ENCODE measurements at regions not wholly inside any gene's neighbourhood (a gene's known extent, or its start where the extent isn't known, plus 50 kb on each side); places are given as distances from the start of the nearest gene placed in this dataset.

GRCh38 chr17:79242873-79243602 lies 168.4 kb downstream of the ENGASE start:
- Histone ChIP-seq H4K20me1 (ENCODE audit: insufficient read depth, low read length) (no peaks in the 10 kb centered on the region; the same call in none of the 2 replicates), H3K36me3 (ENCODE audit: insufficient read depth, low read length) (no peaks in the 10 kb centered on the region), H3K4me1 (ENCODE audit: insufficient read depth, low read length) (no peaks in the 10 kb centered on the region), H3K4me3 (ENCODE audit: low read depth in 1 of 2, low read length in 2 of 2) (no peak overlapping the region), H3K9ac (ENCODE audit: low read depth, low read length) (no peak overlapping the region), H3K79me2 (ENCODE audit: insufficient read depth, low read length) (no peaks in the 10 kb centered on the region), H3K27ac (ENCODE audit: low read length) (no peak overlapping the region), H2AFZ (ENCODE audit: low read depth, low read length) (no peak overlapping the region), H3K27me3 (ENCODE audit: insufficient read depth, low read length, poor library complexity) (peaks cover 4% of the 10 kb centered on the region), H3K9me3 (ENCODE audit: insufficient read depth, low read length, severe bottlenecking) (no peaks in the 10 kb centered on the region), H3K4me2 (ENCODE audit: insufficient read depth, low read length) (no peak overlapping the region)
- TF ChIP-seq EZH2 (IDR thresholded peaks at IDR 0.05; ENCODE audit: borderline replicate concordance, low read depth, low read length, severe bottlenecking) (no peak), CTCF (IDR thresholded peaks at IDR 0.05; ENCODE audit: borderline replicate concordance, extremely low read depth, low read length, poor library complexity, severe bottlenecking) (no peak)
- no peak for DNase-seq
- ATAC-seq (ENCODE audit: insufficient read depth, low read depth), result no peak

- Histone ChIP-seq H2AFZ (ENCODE audit: low read depth, low read length) (no peak overlapping the region), H3K9me3 (ENCODE audit: insufficient read depth, low read length, severe bottlenecking) (no peaks in the 10 kb centered on the region), H3K9ac (ENCODE audit: low read depth, low read length) (no peak overlapping the region), H3K4me1 (ENCODE audit: insufficient read depth, low read length) (no peaks in the 10 kb centered on the region), H3K79me2 (ENCODE audit: insufficient read depth, low read length) (no peaks in the 10 kb centered on the region), H4K20me1 (ENCODE audit: insufficient read depth, low read length) (no peaks in the 10 kb centered on the region; the same call in none of the 2 replicates), H3K4me2 (ENCODE audit: insufficient read depth, low read length) (no peak overlapping the region), H3K36me3 (ENCODE audit: insufficient read depth, low read length) (no peaks in the 10 kb centered on the region), H3K27me3 (ENCODE audit: insufficient read depth, low read length, poor library complexity) (peaks cover 4% of the 10 kb centered on the region), H3K4me3 (ENCODE audit: low read depth in 1 of 2, low read length in 2 of 2) (no peak overlapping the region), H3K27ac (ENCODE audit: low read length) (no peak overlapping the region)
- no peak for TF ChIP-seq CTCF (IDR thresholded peaks at IDR 0.05; ENCODE audit: borderline replicate concordance, extremely low read depth, low read length, poor library complexity, severe bottlenecking)
- no peak for TF ChIP-seq EZH2 (IDR thresholded peaks at IDR 0.05; ENCODE audit: borderline replicate concordance, low read depth, low read length, severe bottlenecking)
- ATAC-seq (ENCODE audit: insufficient read depth, low read depth) (no peak), DNase-seq (no peak)
Measured at GRCh38 chr17:79242393-79242792, 167.8 kb downstream of the ENGASE start.

DNA sequence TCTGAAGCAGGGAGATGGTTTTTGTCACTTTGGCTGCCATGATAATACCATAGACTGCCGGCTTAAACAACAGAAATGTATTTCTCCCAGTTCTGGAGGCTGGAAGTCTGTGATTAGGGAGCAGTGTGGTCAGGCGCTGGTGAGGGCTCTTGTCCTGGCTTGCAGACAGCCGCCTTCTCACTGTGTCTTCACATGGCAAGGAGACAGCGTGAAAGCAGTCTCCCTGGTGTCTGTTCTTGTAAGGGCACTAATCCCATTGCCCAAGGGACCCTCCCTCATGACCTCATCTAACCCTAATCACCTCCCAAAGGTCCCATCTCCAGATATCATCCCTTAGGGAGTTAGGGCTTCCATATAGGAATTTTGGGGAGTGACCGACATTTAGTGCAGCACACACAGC lies 167.0 kb downstream of the ENGASE start:
- ATAC-seq (ENCODE audit: insufficient read depth, low read depth) (no peak), DNase-seq (no peak)
- Histone ChIP-seq H3K4me1 (ENCODE audit: insufficient read depth, low read length) (no peaks in the 10 kb centered on the region), H3K27ac (ENCODE audit: low read length) (no peak overlapping the region), H3K4me2 (ENCODE audit: insufficient read depth, low read length) (no peak overlapping the region), H3K9me3 (ENCODE audit: insufficient read depth, low read length, severe bottlenecking) (no peaks in the 10 kb centered on the region), H3K4me3 (ENCODE audit: low read depth in 1 of 2, low read length in 2 of 2) (no peak overlapping the region), H2AFZ (ENCODE audit: low read depth, low read length) (no peak overlapping the region), H3K9ac (ENCODE audit: low read depth, low read length) (no peak overlapping the region), H3K36me3 (ENCODE audit: insufficient read depth, low read length) (no peaks in the 10 kb centered on the region), H4K20me1 (ENCODE audit: insufficient read depth, low read length) (no peaks in the 10 kb centered on the region; the same call in none of the 2 replicates), H3K79me2 (ENCODE audit: insufficient read depth, low read length) (no peaks in the 10 kb centered on the region), H3K27me3 (ENCODE audit: insufficient read depth, low read length, poor library complexity) (peaks cover 4% of the 10 kb centered on the region)
- TF ChIP-seq EZH2 (IDR thresholded peaks at IDR 0.05; ENCODE audit: borderline replicate concordance, low read depth, low read length, severe bottlenecking) (no peak), CTCF (IDR thresholded peaks at IDR 0.05; ENCODE audit: borderline replicate concordance, extremely low read depth, low read length, poor library complexity, severe bottlenecking) (no peak)

Data from DND-41 (cell line).